B cell (primary cell): ENCODE measurements at regions not wholly inside any gene's neighbourhood (a gene's known extent, or its start where the extent isn't known, plus 50 kb on each side); places are given as distances from the start of the nearest gene placed in this dataset.

ENCODE experiments used
- EZH2 ChIP-seq: IDR thresholded peaks from 2 replicates; pipeline ENCODE4 v1.6.1; 2012; ENCODE audit warnings: borderline replicate concordance, low read depth, mild to moderate bottlenecking, moderate library complexity, low read length; ENCODE audit not compliant: insufficient read depth, poor library complexity, severe bottlenecking
- TF ChIP-seq, protein P1 (sequence below): fragments of 200-600 bp; IDR thresholded peaks from one replicate; pipeline ENCODE4 v1.8.0; 2022; ENCODE audit warnings: antibody characterized with exemption, mild to moderate bottlenecking

DNA sequence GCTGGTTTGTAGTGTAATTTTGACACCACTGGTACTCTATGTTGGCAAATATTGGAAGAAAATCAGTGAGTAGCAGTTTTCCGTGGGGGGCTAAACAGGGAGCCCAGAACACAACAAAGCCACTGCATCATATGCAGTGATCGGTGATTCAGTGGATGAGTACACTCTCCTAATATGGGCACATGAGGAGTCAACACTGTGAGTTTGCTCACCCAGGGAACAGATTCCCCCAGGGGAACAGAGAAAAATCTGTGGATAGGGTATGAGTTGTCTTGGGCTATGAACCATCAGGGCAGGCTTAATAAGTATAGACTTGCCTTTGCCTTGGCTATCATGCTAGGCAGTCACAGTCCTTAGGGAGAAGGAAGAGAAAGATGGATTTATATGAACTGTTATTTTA, 227.7 kb upstream of the SEMA3E start:
- TF ChIP-seq, protein P1, sequence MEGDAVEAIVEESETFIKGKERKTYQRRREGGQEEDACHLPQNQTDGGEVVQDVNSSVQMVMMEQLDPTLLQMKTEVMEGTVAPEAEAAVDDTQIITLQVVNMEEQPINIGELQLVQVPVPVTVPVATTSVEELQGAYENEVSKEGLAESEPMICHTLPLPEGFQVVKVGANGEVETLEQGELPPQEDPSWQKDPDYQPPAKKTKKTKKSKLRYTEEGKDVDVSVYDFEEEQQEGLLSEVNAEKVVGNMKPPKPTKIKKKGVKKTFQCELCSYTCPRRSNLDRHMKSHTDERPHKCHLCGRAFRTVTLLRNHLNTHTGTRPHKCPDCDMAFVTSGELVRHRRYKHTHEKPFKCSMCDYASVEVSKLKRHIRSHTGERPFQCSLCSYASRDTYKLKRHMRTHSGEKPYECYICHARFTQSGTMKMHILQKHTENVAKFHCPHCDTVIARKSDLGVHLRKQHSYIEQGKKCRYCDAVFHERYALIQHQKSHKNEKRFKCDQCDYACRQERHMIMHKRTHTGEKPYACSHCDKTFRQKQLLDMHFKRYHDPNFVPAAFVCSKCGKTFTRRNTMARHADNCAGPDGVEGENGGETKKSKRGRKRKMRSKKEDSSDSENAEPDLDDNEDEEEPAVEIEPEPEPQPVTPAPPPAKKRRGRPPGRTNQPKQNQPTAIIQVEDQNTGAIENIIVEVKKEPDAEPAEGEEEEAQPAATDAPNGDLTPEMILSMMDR, result no peak
- TF ChIP-seq EZH2, result no peak
